ENCODE measurements at regions not wholly inside any gene's neighbourhood (a gene's known extent, or its start where the extent isn't known, plus 50 kb on each side); places are given as distances from the start of the nearest gene placed in this dataset.
"Not testable (repeated sequence)": the region's sequence is repeated elsewhere in the genome, so short reads cannot be mapped to it uniquely, and the experiment has no call there.

DNA sequence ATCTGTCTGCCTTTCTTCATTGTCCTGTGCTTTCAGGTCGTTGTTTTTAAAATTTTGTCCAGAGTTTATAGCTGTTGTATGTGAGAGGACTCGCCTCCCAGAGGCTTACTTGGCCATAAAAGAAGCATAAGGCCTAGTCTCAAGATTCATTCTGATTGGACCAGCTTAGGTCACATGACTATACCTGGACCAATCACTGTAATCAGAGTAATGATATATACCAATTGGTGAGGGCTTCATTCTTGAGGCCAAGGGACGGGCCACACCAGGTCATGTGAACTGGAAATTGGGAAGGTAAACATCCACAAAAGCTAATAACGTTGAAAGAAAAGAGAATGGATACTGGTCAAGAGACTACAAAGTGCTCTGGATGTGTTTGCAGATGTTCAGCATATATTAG is 141.4 kb upstream of the SULF2 start:
- no peak overlapping the region for H3K4me3 ChIP-seq (ENCODE audit: low read length)
- no peak for DNase-seq
- WGBS (ENCODE audit: insufficient coverage, low lambda C conversion rate), result no CpG with 5 or more reads among the region's 4 CpGs
- no peak overlapping the region for H3K27ac ChIP-seq (ENCODE audit: low read length)
- H3K27me3 ChIP-seq (ENCODE audit: control insufficient read depth, insufficient read depth, low read length), result peaks cover 4% of the 10 kb centered on the region
- H3K4me1 ChIP-seq (ENCODE audit: control insufficient read depth, insufficient read depth, low read length), result no peaks in the 10 kb centered on the region
- no peaks in the 10 kb centered on the region for H3K36me3 ChIP-seq (ENCODE audit: control insufficient read depth, insufficient read depth, low read length)
- no peaks in the 10 kb centered on the region for H3K9me3 ChIP-seq (ENCODE audit: control insufficient read depth, low read depth, low read length)

DNA sequence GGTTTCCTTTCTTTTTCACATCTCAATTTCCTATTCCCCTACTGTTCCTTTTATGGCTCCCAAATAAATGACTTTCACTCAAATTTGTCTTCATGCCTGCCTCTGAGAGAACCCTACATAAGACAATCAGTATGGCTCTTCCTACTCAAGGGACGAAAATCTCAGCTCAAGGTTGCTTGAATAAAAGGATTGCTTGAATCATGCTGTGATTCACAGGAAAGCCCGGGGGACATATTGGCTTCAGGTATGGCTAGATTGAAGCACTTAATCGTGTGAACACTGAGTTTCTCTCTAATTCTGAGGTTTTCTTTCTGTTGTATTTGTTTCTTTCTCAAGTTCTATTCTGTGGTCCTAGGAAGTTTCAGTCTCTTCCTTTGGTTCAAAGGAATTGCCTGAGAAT is 140.3 kb upstream of the SULF2 start:
- no peak for DNase-seq
- Histone ChIP-seq H3K4me3 (ENCODE audit: low read length) (no peak overlapping the region), H3K36me3 (ENCODE audit: control insufficient read depth, insufficient read depth, low read length) (no peaks in the 10 kb centered on the region), H3K27ac (ENCODE audit: low read length) (no peak overlapping the region), H3K4me1 (ENCODE audit: control insufficient read depth, insufficient read depth, low read length) (no peaks in the 10 kb centered on the region), H3K9me3 (ENCODE audit: control insufficient read depth, low read depth, low read length) (no peaks in the 10 kb centered on the region), H3K27me3 (ENCODE audit: control insufficient read depth, insufficient read depth, low read length) (peaks cover 6% of the 10 kb centered on the region)
- WGBS (ENCODE audit: insufficient coverage, low lambda C conversion rate), result no CpG with 5 or more reads among the region's 3 CpGs

DNA sequence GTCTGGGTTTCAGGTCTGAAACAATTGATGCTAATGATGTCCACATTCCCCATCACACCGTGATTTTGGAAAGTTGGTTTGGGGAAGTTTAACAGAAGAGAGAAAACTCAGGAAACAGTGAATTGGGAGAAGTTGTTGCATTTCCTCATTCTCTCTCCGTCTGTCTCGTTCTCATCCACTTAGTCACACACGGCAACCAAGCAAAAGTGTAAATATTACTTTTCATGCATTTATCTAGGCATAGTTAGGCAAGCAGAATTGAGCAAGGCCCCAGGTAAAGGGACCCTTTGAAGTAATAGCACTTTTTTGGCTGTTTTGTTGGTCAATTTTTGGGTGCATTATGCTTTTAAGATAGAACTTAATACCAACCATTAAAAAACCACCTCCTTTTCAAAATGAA is 137.0 kb upstream of the SULF2 start:
- H3K27ac ChIP-seq (ENCODE audit: low read length), result no peak overlapping the region
- no peak overlapping the region for H3K4me3 ChIP-seq (ENCODE audit: low read length)
- H3K36me3 ChIP-seq (ENCODE audit: control insufficient read depth, insufficient read depth, low read length), result no peaks in the 10 kb centered on the region
- no peak for DNase-seq
- H3K4me1 ChIP-seq (ENCODE audit: control insufficient read depth, insufficient read depth, low read length), result no peaks in the 10 kb centered on the region
- H3K9me3 ChIP-seq (ENCODE audit: control insufficient read depth, low read depth, low read length), result no peaks in the 10 kb centered on the region
- 58% methylated on average over 3 of the region's 4 CpGs for WGBS (ENCODE audit: insufficient coverage, low lambda C conversion rate)
- H3K27me3 ChIP-seq (ENCODE audit: control insufficient read depth, insufficient read depth, low read length), result peaks cover 8% of the 10 kb centered on the region

DNA sequence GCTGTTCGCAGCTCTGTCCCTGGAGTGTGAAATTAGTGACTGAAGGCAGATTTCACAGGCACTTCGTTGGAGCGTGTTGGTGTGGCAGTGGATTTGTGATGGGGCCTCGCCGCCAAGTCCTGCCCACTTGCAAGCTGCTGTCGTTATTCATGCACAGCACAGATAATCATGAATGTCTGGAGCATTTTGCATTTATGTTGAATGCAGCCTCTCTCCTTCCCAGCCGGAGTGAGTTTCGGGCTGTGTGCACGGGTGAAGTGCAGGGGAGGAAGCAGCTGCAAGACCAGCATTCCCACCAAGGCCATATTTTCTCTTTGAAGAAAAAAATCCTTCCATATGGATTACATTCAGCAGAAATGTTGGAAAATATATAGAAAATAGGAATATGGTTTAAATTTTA is 136.5 kb upstream of the SULF2 start:
- H3K27me3 ChIP-seq (ENCODE audit: control insufficient read depth, insufficient read depth, low read length); H3K36me3 ChIP-seq (ENCODE audit: control insufficient read depth, insufficient read depth, low read length); H3K4me3 ChIP-seq (ENCODE audit: low read length); H3K27ac ChIP-seq (ENCODE audit: low read length); H3K4me1 ChIP-seq (ENCODE audit: control insufficient read depth, insufficient read depth, low read length); H3K9me3 ChIP-seq (ENCODE audit: control insufficient read depth, low read depth, low read length); DNase-seq: not testable (repeated sequence)
- no CpG with 5 or more reads among the region's 9 CpGs for whole genome bisulfite sequencing (ENCODE audit: insufficient coverage, low lambda C conversion rate)

DNA sequence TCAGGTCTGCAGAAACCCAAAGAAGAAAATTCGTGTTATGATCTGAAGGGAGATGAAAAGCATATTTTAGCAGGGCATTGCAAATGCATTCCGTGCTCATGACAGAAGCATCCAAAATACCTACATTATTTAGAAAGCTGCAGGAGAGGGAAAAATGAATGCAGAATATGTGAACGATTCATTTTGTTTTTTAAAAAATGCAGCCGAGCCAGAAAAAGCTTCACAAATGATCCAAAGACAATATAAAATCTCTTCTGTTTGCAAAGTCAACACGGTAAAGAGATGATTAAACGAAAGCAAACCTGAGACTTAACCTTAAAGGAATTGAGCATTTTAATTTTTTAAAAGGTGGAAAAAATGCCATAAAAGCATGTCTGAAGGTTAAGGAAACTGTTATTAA is 136.1 kb upstream of the SULF2 start:
- H3K36me3 ChIP-seq (ENCODE audit: control insufficient read depth, insufficient read depth, low read length), result no peaks in the 10 kb centered on the region
- no peak overlapping the region for H3K4me3 ChIP-seq (ENCODE audit: low read length)
- H3K4me1 ChIP-seq (ENCODE audit: control insufficient read depth, insufficient read depth, low read length), result no peaks in the 10 kb centered on the region
- no peak overlapping the region for H3K27ac ChIP-seq (ENCODE audit: low read length)
- no peaks in the 10 kb centered on the region for H3K9me3 ChIP-seq (ENCODE audit: control insufficient read depth, low read depth, low read length)
- WGBS (ENCODE audit: insufficient coverage, low lambda C conversion rate), result 30% methylated on average over 4 of the region's 6 CpGs
- DNase-seq, result no peak
- H3K27me3 ChIP-seq (ENCODE audit: control insufficient read depth, insufficient read depth, low read length), result peaks cover 8% of the 10 kb centered on the region

DNA sequence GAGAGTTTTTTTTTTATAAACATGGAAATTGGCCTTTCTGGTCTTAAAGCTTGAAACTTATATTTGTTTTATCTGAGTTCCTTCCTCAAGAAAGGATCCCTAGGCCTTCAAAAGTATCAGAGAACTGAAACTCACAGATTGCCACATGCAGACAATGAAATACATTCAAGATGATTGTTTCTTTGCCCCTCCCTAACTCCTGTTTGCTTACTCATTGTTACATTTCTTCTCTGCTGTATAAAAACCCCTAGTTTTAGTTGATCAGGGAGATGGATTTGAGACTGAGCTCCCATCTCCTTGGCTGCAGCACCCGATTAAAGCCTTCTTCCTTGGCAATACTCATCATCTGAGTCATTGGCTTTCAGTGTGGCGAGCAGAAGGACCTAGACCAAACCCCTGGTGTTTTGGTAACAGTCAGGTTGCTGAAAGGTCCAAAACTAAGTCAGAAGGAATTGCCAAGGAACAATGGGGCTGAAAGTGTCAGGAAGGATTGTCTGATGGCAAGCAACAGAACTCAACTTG is 132.3 kb upstream of the SULF2 start:
- Histone ChIP-seq H3K4me3 (ENCODE audit: low read length) (no peak overlapping the region), H3K36me3 (ENCODE audit: control insufficient read depth, insufficient read depth, low read length) (no peaks in the 10 kb centered on the region), H3K27ac (ENCODE audit: low read length) (no peak overlapping the region), H3K9me3 (ENCODE audit: control insufficient read depth, low read depth, low read length) (no peaks in the 10 kb centered on the region), H3K27me3 (ENCODE audit: control insufficient read depth, insufficient read depth, low read length) (peaks cover 4% of the 10 kb centered on the region), H3K4me1 (ENCODE audit: control insufficient read depth, insufficient read depth, low read length) (no peaks in the 10 kb centered on the region)
- WGBS (ENCODE audit: insufficient coverage, low lambda C conversion rate), result no CpG with 5 or more reads among the region's 2 CpGs
- DNase-seq, result no peak

DNA sequence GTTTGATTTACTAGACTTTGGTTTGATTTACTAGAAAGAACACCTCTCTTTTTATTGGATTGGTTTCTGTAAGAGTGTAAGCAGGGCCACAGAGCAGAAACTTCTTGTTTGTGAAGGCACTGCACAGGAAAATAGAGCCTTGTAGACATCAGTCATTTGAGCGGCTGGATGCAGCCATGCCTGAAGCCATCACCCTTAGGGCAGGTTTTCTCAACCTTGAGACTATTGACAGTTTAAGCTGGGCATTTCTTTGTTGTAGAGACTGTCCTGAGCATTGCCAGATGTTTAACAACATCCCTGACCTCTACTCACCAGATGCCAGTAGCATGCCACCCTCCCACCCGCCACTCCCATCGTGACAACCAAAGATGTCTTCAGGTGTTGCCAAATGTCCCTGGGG is 130.2 kb upstream of the SULF2 start:
- WGBS (ENCODE audit: insufficient coverage, low lambda C conversion rate), result 100% methylated on average over 1 of the region's 3 CpGs
- H3K4me1 ChIP-seq (ENCODE audit: control insufficient read depth, insufficient read depth, low read length), result no peaks in the 10 kb centered on the region
- H3K4me3 ChIP-seq (ENCODE audit: low read length), result no peak overlapping the region
- H3K9me3 ChIP-seq (ENCODE audit: control insufficient read depth, low read depth, low read length), result no peaks in the 10 kb centered on the region
- H3K36me3 ChIP-seq (ENCODE audit: control insufficient read depth, insufficient read depth, low read length), result no peaks in the 10 kb centered on the region
- H3K27ac ChIP-seq (ENCODE audit: low read length), result no peak overlapping the region
- peaks cover 2% of the 10 kb centered on the region for H3K27me3 ChIP-seq (ENCODE audit: control insufficient read depth, insufficient read depth, low read length)
- DNase-seq, result no peak

DNA sequence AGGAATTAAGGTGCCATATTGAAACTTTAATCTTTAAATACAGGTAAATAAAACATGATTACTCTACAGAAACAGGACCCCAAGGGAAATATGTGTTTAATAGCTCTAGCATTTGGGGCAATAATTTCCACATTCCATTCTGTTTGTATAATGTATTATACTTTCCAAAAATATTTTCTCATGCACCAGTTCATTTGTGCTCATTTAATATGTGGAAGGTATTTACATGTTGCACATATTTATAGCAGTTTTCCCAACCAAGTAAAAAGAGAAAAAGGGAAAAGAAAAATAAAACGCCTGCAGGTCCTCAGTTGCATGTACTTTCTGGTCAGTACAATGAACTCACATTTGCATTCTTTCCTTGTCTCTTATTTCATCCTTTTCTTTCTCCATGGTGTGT is 129.5 kb upstream of the SULF2 start:
- H3K4me1 ChIP-seq (ENCODE audit: control insufficient read depth, insufficient read depth, low read length), result no peaks in the 10 kb centered on the region
- no peak for DNase-seq
- no CpG with 5 or more reads among the region's 1 CpG for WGBS (ENCODE audit: insufficient coverage, low lambda C conversion rate)
- no peaks in the 10 kb centered on the region for H3K27me3 ChIP-seq (ENCODE audit: control insufficient read depth, insufficient read depth, low read length)
- H3K4me3 ChIP-seq (ENCODE audit: low read length), result no peak overlapping the region
- no peaks in the 10 kb centered on the region for H3K36me3 ChIP-seq (ENCODE audit: control insufficient read depth, insufficient read depth, low read length)
- no peak overlapping the region for H3K27ac ChIP-seq (ENCODE audit: low read length)
- no peaks in the 10 kb centered on the region for H3K9me3 ChIP-seq (ENCODE audit: control insufficient read depth, low read depth, low read length)

DNA sequence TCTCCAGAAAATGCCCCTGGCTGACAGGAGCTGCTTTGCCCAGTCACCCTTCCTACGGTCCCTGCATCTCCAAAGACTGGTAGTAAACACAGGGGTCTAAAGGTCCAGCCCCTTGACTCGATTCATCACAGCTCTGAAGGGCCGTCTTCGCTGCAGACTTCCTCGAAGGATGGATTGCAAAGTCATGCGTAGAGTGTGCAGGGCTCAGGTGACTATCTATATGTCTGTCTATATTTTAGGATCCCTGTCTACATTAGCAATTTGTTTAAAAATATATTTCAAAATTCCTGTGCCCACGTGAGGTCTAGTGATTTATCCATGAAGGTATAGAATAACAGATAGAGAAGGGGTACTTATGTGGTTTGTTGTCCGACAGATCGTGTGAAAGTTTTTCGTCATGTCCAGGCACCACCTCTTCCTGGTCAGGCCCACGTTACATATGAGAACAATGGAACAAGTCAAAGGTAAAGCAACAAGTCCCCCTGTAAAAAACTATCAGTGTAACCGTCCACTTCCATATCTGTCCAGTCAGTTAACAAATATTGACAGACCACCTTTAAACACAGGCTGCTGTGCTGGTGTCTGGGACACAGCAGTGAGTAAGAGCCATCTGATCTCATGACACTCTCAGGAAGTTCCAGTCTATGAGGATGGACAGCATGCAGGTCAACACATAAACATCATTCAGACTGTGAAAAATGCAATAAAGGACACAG is 127.7 kb upstream of the SULF2 start:
- not testable (repeated sequence) for H3K4me1 ChIP-seq (ENCODE audit: control insufficient read depth, insufficient read depth, low read length); H3K27me3 ChIP-seq (ENCODE audit: control insufficient read depth, insufficient read depth, low read length); H3K4me3 ChIP-seq (ENCODE audit: low read length); H3K9me3 ChIP-seq (ENCODE audit: control insufficient read depth, low read depth, low read length); H3K27ac ChIP-seq (ENCODE audit: low read length); H3K36me3 ChIP-seq (ENCODE audit: control insufficient read depth, insufficient read depth, low read length); DNase-seq
- WGBS (ENCODE audit: insufficient coverage, low lambda C conversion rate), result no CpG with 5 or more reads among the region's 12 CpGs

DNA sequence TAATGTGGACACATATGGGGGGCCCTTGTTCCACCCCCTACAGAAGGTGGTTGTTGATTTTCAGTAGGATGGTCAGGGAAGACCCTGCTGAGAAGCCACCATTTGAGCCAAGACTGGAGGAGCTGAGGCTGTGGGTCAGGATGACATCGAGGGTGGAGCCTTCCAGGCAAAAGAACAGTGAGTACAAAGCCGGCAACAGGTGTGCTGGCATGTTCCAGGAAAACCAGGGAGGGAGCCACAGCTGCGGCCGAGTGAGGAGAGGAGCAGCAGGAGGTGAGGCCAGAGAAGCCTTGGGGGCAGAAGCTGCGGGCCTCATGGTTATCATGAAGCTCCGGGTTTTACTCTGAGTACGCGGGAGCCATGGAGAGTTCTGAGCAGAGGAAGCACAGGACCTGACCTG is 126.9 kb upstream of the SULF2 start:
- H3K27ac ChIP-seq (ENCODE audit: low read length); H3K36me3 ChIP-seq (ENCODE audit: control insufficient read depth, insufficient read depth, low read length); H3K9me3 ChIP-seq (ENCODE audit: control insufficient read depth, low read depth, low read length); H3K4me3 ChIP-seq (ENCODE audit: low read length); H3K27me3 ChIP-seq (ENCODE audit: control insufficient read depth, insufficient read depth, low read length); H3K4me1 ChIP-seq (ENCODE audit: control insufficient read depth, insufficient read depth, low read length); DNase-seq: not testable (repeated sequence)
- no CpG with 5 or more reads among the region's 8 CpGs for WGBS (ENCODE audit: insufficient coverage, low lambda C conversion rate)

DNA sequence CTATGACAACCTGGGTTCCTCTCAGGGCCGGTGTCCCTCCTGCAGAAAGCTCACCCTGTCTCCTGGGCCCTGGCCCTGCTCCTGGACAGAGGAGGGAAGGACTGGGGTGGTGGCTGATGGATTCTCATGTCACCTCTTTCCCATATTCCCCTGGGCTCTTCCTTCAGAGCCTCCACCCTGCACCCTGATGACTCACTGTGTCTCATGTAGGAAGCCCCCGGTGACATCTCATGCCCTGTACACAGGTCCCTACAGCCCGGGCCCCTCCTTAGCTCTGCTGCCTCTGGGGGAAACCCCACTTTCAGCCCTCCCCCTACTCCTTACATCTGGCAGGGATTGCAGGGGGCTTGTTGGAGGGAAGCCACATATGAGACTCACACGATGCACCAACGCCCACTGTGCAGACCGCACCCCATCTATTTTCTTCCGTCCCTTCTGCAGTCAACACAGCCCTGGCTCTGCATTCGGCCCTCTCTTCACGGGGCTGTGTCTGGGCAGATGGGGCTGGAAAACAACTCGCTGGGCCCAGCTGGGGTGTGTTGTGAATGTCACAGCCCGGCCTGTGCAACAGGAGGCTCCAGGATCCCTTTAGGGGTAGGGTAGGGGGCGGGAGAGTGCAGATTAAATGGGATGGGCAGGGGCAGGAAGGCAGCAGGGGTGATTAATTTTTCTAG is 124.6 kb upstream of the SULF2 start:
- no CpG with 5 or more reads among the region's 12 CpGs for WGBS (ENCODE audit: insufficient coverage, low lambda C conversion rate)
- H3K36me3 ChIP-seq (ENCODE audit: control insufficient read depth, insufficient read depth, low read length); H3K4me3 ChIP-seq (ENCODE audit: low read length); H3K9me3 ChIP-seq (ENCODE audit: control insufficient read depth, low read depth, low read length); H3K4me1 ChIP-seq (ENCODE audit: control insufficient read depth, insufficient read depth, low read length); H3K27ac ChIP-seq (ENCODE audit: low read length); H3K27me3 ChIP-seq (ENCODE audit: control insufficient read depth, insufficient read depth, low read length); DNase-seq: not testable (repeated sequence)
